Stimulated activated CD8-positive, alpha-beta memory T cell treated with anti-CD3 and anti-CD28 coated beads, Interleukin-4, amount 100 ng/mL, for 48 hours (primary cell): ENCODE measurements at regions not wholly inside any gene's neighbourhood (a gene's known extent, or its start where the extent isn't known, plus 50 kb on each side); places are given as distances from the start of the nearest gene placed in this dataset.
"Not testable (repeated sequence)": the region's sequence is repeated elsewhere in the genome, so short reads cannot be mapped to it uniquely, and the experiment has no call there.

Experiments used
- DNase-seq: peaks from one replicate; pipeline ENCODE4 v3.0.0-alpha.2; 2020

GRCh38 chr15:22201993-22202659, 121.8 kb downstream of the OR4M2 start:
- DNase-seq, result peak; percentile 31

GRCh38 chr15:22203208-22203607, 122.9 kb downstream of the OR4M2 start:
- DNase-seq, result not testable (repeated sequence)

- not testable (repeated sequence) for DNase-seq
Measured at GRCh38 chr15:22209086-22209485, 128.8 kb downstream of the OR4M2 start.

GRCh38 chr15:22222596-22222995, 142.3 kb downstream of the OR4M2 start:
- DNase-seq, result not testable (repeated sequence)

DNA sequence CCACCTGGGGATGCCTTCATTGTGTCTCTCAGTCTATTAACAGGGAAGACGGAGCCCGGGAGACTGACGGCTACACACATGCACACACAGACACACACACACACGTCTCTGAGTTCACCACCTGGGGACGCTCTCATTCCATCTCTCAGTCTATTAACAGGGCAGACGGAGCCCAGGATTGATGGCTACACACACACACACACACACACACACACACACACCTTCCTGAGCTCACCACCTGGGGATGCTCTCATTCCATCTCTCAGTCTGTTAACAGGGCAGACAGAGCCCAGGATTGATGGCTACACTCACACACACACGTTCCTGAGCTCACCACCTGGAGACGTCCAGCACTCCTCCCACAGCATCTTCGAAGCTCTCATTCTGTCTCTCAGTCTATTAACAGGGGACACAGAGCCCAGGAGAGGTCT, 143.9 kb downstream of the OR4M2 start:
- peak; percentile 27 for DNase-seq

GRCh38 chr15:22224961-22225360, 144.6 kb downstream of the OR4M2 start:
- peak; percentile 22 for DNase-seq

DNA sequence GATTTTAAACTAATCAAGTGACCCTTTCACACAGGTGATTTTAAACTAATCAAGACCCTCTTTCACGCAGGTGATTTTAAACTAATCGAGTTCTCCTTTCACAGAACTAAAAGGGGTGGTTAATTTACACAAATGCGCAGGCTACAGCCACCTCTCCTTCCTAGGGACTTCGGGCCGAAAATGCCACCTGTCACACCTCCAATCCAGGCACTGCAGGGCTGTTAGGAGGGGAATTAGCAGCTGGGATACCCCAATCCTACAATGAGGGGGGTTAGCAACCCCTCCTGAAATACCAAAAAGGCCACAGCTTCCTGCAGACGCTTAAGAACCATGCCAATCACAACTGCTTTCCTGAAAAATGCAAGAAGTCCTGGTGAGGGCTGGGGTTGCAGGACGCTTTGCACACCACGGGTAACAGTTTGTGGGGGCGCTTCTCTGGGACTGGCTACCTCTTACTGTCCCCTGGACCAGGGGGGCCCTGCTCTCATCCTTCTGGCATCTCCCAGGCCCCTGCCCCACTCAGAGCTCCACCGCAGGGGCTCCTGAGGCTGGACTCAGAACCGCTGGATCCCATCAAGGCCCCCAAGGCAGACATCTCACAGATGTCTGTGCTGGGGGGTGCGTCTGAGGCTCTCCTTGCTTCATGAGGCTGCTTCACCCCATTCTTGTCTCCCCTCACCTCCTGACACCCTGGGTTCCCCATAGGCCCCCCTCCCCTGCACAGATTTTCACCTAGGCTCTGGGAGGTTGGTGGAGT, 145.9 kb downstream of the OR4M2 start:
- no peak for DNase-seq

DNA sequence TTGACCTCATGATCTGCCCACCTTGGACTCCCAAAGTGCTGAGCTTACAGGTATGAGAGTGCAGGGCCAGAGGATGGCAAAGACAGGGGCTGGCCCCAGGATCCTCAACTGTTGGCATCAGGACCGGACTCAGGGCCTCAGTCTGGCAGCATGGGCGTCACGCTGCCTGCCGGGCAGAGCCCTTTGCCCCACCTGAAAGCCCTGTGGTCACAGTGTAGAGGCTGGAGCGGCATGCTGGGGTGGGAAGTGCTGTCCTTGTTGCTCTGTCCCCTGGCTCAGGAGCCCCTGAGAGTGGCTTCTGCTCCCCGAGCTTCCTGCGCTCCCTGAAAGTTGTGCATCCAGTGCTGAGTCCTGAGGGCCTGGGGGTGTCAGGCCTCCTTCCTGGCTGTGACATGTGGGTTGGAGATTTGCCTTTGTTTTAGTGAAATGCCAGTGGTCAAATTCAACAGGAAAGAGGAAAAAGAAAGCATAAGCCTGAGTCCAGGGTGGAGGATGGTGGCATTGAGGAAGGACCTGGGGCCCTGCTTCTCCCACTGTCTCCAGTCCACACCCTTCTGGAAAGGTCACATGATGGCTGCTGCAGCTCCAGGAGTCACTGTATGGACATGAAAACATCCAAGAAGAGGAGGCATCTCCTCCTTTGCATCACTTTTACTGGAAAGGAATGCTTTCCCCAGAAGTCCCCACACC, 147.2 kb downstream of the OR4M2 start:
- no peak for DNase-seq

GRCh38 chr15:22228101-22228762, 147.9 kb downstream of the OR4M2 start:
- DNase-seq, result no peak

DNA sequence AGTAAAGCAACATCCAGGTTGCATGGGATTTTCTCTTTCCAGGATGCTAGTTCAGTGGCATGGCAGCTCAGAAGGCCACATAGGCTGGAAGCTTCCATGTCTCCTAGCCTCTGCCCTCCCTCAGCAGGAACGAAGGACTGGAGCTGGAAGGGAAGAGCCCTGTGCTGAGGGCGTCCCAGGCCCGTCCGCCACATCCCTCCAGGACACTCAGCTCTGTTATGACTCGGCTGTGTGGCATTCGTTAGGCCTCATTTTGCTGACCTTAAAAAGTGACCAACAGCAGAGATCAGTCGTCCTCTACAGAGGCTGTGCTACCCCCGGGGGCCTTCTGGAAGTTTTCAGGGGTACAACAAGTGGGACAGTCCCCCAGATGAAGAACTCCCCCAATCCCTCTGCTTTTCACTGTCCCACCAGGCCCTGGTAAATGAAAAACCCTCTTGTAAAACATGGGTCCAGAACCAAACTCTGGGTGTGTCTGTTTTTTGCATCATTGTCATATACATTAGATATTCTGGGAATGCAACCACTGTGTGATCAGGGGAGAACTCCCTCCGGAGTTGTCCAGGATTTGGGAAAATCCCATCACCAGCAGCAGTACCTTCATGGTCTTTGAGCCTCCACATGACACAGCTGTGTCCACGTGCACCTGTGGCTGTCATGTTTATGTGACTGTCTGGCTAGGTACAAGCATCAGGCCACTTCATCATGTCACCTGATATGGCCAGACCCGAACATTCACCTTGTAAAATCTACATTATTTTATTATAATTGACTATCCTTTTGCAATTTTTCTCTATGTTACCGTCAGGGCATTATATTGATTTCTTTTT, 149.9 kb downstream of the OR4M2 start:
- DNase-seq, result no peak

- no peak for DNase-seq
Measured at GRCh38 chr15:22231603-22232002, 151.3 kb downstream of the OR4M2 start.

GRCh38 chr15:22232675-22233074, 152.3 kb downstream of the OR4M2 start:
- DNase-seq, result no peak

GRCh38 chr15:22235261-22235930, 155.1 kb downstream of the OR4M2 start:
- not testable (repeated sequence) for DNase-seq

- no peak for DNase-seq
Measured at GRCh38 chr15:22236469-22236868, 156.1 kb downstream of the OR4M2 start.

DNA sequence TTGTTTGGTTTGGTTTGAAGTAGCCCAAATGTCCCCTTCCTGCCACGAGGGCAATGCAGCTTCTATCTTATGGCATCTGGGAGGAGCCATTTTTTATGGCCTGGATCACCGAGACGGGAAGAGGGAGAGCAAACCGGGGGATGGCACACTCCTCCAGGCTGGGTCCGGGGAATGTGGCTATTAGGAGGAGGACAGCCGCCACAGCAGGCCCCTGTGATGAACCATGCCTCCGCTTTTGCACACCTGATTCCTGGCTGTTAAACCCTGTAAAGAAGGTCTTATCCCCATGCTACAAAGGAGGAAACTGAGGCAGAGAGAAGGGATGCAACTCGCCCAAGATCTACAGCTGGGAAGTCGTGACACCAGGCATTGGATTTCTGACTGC, 157.6 kb downstream of the OR4M2 start:
- no peak for DNase-seq

DNA sequence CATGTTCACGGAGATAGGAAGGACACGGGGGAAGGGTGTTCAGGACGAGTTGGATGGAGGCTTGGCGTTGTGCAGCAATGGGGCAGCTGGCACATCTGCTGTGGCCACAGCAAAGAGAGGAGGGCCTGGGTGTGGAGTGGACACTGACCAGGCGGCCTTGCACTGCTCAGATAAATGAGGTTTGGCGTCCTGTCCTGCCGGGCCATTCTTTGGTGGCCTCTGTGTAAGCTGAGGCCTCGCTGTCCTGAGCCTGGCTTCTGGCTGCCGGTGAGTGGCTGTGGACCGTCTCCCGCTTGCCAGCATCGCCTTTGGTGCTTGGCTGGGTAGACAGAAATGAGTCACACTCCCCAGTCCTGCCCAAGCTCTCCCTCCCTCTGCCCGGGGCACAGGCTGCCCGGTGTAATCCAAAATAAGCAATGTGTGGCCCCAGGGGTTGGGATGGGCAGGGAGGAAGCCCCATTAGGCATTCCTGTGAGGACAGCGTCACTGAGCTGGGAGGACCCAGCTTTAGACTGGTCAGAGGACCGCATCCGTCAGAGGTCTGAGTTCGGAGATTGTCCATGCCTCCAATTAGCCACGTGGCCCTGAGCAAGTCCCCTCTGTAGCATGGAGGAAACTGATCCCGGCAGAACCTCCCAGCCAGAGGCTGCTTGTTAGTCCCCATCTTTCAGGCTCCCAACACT, 158.1 kb downstream of the OR4M2 start:
- not testable (repeated sequence) for DNase-seq

DNA sequence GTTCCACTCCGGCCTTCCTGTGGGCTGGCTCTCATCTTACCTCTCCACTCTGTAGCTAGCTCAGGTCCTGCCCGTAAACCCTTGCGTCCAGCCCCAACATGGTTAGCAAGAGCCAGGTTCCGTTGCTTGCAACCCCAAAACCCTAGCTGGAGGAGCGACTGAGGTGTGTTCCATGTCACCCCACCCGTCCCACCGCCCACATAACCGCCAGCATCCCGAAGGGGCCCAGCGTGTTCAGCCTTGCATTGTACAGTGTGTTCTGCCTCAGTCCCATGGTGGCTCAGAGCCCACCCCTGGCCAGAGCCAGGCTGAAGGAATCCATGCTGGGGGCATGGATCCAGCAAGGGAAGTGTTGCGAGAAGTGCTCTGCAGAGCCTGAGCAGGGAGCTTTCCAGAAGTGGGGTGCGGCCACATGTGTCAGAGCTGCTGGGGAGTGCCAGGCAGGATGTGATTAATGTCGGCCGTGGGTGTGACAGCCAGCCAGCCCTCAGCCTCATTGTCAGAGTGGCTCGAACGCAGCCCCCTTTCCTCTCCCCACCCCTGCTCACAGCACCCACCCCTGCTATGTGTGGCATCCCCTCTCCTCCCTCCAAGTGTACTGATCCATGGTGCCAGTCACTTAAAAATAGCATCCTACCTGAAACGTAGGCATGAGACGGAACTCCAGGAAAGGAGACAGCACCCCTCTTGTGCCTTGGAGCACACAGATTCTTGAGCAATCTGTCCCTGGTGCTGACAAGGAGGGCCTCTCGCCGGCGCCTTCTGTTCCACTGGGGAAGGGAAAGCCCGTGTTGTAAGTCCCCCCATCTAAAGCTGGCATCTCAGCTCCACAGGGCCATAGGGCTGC, 158.9 kb downstream of the OR4M2 start:
- DNase-seq, result not testable (repeated sequence)

GRCh38 chr15:22239806-22240180, 159.5 kb downstream of the OR4M2 start:
- no peak for DNase-seq

GRCh38 chr15:22240403-22240802, 160.1 kb downstream of the OR4M2 start:
- no peak for DNase-seq

DNA sequence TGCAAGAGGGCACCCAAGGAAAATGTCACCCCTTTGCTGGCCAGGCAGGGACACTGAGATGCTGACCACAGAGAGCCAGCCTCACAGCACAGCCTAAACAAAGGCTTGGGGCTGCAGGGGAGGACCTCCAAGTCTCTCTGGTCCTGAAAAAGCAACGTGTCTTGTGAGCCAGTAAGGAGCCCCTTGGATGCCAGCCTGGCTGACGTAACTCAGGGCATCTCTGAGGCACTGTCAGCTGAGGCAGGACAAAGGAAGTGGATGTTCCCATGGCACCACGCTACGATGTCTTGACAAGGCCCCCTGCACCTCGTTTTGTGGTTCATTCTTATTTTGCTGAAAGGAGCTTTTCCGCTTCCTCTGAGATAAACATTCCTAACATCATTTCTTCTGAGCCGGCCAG, 160.7 kb downstream of the OR4M2 start:
- no peak for DNase-seq
